GM03348 (cell line): ENCODE measurements at regions not wholly inside any gene's neighbourhood (a gene's known extent, or its start where the extent isn't known, plus 50 kb on each side); places are given as distances from the start of the nearest gene placed in this dataset.
A peak's percentile ranks its signal among the peaks of the same experiment; 100 is the strongest.
"Not testable (repeated sequence)": the region's sequence is repeated elsewhere in the genome, so short reads cannot be mapped to it uniquely, and the experiment has no call there.

Source experiments
- DNase-seq: peaks from one replicate; pipeline ENCODE4 v3.0.0; 2012; ENCODE audit warnings: low spot score

DNA sequence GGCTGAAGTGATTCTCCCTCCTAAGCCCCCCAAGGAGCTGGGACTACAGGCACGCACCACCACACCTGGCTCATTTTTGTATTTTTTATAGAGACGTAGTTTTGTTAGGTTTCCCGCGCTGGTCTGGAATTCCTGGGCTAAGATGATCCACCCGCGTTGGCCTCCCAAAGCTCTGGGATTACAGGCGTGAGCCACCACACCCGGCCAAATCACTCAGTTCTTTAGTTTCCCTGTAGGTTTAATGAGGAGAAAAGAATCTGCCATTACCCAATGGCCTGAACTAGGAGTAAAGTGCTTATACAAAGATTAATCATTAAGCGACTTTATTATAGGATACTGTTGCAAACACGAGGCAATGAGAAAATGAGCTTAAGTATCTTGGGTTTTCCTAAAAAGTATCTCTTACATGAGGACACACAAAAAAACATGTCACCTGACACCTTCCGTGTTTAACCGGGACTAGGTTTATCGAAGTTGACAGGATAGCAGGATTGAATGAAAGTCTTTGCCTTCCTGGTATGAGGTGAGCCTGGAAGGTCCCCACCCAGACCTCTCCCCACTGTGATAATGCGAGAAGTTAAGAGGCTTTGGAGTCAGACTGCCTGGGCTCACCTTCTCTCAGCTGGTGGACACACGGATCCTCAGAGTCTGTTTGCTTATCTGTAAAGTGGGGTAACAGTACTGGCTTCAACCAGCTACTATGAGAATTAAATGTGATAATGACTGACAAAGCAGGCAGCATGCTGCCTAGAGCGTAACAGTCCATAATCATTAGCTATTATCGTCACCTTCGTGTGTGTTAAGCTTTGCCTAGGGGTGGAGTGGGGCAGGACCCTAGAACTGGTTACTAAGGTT, 133.5 kb upstream of the KRAS start:
- no peak for DNase-seq

DNA sequence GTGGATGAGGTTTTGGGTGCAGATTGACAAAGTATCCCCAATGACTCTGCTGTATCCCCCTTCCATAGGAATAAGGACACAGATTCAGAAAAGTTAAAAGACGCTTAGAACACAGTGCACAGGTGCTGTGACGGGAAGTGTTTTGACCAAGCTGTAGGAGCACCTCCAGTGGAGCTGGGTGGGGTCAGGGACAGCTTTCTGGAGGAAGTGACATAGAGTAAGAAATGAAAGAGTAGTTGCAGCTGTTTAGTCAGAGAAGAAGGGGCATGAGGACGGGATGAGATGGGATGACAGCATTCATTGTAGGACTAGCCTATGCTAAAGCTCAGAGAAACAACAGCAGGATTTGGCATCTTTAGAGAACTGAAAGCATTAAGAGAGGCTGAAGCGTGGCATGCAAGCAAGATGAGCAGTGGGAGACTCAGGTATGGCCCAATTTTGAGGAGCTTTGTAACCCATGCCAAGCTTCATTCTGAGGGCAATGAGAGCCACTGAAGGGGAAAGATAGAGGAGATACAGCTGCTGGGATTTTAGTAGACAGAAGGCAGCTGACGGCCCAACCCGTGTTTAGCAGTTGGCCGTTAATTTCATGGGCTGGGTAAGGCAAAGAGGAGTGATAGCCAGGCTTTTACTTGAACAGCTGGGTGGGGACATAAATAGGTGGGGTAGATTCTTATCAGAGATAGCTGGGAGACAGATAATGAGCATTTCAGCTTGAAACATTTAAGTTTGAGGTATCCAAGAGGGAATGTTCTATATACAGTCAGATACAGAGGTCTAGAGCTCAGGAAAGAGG, 131.8 kb upstream of the KRAS start:
- DNase-seq: no peak

DNA sequence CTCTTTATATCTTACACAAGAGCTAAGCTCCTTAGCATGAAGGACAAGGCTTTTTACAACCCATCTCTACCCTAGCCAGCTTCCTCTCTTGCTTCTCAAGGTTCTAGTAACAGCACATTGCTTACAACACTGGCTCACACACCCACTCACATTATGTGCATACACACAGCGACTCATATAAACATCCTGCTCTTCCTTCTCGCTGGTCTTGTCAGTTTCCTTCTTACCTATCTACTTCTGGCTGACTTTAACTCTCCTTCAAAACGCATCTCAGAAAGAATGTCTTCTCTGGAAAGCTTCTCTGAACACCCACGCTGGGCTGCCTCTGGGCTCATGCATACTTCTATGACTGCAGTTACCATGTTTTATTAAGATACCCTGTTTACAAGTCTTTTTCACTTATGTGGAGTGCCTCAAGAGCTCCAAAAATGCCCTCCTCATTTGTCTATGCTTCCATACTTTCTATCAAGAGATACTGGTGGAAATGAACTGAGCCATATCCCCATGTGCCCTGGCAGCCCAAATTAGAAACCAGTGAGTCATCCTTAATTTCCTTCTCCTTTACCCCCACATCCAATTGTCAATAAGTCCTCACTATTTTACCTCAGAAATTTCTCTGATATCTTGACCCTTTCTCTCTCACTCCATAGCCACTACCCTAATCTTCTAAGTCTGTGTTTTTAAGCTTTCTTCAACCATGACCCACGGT, 126.9 kb upstream of the KRAS start:
- peak; percentile 42 for DNase-seq

DNA sequence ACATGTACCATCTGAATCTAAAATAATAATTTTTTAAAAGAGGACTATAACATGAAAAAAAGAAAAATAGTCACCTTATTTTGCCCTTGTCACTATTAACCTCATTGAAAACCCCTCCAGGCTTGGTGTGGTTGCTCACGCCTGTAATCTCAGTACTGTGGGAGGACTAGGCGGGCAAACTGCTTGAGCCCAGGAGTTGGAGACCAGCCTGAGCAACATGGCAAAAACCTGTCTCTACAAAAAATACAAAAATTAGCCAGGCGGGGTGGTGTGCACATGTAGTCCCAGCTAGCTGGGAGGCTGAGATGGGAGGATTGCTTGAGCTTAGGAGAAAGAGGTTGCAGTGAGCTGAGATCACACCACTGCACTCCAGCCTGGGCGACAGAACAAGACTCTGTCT, 126.3 kb upstream of the KRAS start:
- no peak for DNase-seq

DNA sequence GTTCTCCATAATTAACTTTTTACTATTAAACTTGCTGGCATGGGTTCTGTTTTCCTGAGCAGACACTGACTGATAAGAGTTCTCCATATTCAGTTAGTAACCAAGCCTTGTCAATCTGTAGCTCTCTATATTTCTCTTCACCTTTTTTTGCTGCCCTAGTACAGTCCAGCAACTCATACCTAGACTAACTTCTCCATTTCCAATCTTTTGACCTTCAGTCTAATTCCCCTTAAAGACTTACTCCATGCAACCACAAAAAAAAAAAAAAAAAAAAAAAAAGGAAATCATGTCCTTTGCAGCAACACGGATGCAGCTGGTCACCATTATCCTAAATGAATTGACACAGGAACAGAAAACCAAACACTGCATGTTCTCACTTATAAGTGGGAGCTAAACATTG, 125.7 kb upstream of the KRAS start:
- no peak for DNase-seq

DNA sequence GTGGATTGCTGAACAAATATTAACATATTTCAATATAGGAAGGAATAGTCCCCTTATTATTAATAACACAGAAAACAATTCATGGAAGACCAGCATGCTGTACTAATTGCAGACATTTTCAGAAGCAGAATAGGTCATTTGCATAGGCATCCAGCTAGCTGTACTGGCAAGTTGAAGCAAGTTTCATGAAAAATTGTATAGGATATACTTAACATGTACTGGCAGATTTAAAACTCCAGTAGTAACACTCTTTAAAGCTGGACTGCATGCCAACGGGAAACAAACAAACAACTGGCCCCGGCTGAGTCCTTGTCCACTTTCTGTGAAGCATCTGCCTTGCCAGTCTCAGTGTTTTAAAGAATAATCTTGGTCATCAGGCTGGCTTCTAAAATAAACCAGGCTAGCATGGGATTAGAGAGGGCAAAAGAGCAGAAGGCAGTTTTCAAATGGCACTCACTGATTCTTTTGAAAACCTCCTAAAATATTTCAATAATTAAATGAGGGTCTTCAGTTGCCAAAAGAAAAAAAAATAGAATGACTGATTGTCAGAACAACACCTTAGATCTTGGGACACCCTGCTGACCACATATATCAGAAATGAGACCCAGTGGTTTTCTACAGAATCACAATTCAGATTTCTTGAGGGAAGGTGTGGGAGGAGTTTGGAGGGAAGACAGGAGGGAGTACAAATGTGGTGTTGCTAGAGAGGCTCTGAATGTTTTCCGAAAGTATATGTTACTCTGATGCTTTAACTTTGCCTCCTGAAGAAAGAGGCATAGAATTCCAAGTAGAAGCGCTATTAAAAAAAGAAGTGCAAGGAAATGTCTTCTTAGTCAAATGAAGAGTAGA, 122.5 kb upstream of the KRAS start:
- DNase-seq: no peak

DNA sequence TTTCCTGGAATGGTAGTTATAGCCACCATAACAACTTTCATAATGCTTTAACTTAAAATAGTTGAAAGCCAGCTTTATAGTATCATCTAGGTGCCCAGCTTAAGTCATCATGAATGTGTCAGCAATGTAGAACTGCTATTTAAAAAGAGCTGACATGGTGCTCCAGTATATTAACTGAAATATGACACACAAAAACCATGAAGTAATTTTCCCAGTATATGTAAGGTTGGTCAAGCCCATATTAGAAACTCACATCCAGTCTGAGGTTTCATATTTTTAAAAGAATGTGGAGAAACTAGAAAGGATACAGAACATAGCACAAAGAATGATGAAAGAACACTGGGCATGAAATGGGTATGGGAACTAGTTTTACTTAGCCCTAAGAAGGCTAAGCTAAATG, 121.3 kb upstream of the KRAS start:
- DNase-seq: no peak

DNA sequence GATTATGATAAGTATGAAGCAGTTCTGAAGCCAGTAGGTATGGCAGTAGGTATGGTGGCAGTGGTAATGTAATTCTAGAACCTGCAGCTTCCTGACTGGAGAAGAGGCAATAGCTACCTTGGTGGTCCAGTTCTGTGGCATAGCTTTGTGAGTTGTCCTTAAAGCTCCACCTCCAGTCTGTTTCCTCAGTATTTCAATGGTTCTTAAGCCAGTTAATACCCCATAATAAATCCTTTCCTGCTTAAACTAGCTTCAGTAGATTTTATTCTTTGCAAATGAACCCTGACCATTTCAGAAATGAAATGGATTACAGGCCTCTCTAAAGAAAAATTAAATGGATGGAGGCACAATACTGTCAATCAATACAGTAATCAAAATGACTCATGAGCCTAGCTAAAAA, 117.8 kb upstream of the KRAS start:
- DNase-seq: no peak

DNA sequence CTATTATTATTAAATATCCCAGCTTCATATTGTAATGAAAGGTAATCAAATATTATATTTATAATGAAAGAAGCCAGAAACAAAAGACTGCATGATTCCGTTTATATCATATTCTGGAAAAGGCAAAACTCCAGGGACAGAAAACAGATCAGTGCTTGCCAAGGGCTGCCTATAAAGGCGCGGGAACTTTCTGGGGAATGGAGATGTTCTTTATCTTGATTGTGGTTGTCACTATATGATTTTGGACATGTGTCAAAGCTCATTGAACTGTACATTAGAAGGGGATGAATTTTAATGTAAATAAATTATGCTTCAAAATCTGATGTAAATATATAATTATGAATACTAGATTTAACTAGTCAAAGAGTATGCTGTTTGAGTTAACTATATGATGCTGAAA, 115.4 kb upstream of the KRAS start:
- no peak for DNase-seq

DNA sequence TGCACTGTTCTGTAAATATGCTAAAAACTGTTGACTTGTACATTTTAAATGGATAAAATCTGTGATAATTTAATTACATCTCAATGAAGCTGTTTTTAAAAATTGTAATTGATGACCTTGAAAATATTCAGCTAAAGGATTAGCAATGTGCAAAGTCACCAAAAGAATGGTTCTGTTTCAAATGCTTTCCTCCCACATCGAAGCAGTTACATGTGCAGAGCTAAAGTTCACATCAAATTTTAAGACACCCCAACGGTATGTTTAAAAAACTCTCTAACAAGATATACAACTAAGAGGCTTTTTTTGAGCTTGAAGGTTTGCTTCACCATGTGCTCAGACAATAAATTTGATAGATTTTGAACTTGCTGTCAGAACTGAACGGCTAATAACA, 114.6 kb upstream of the KRAS start:
- no peak for DNase-seq

DNA sequence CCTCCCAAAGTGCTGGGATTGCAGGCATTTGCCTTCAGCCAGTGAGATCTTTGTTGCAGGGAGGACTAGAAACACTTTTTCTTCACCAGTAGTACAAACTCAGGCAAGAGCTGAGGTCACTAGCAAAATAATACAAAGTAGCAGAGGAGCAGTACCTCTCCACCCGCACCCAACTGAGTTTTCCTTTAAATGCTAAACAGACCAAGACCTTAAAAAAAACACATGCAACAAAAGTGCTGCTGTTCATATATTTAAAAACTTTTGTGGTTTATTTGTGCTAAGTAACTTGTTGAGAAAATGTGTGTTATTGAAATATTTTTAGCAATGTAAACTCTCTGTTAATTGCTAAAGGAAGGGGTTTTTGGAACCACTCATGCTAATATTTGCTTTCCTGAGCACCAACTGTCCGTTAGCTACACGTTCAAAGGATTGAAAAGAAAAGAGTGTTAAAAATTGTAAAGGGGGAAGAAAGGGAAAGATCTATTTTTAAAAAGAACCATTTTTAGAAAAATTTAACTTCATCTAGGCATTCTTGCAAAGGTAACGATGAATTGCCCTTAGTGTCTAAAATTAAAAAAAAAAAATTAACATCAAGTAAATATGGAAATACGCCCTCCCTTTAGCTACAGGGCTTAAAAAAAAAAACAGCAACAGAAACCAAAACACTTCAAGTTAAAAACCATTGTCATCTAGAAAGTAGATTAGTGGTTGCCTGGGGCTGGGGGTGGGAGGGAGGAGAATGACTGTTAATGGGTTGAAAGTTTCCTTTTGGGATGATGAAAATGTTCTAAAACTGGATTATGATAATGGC, 114.0 kb upstream of the KRAS start:
- DNase-seq: no peak

DNA sequence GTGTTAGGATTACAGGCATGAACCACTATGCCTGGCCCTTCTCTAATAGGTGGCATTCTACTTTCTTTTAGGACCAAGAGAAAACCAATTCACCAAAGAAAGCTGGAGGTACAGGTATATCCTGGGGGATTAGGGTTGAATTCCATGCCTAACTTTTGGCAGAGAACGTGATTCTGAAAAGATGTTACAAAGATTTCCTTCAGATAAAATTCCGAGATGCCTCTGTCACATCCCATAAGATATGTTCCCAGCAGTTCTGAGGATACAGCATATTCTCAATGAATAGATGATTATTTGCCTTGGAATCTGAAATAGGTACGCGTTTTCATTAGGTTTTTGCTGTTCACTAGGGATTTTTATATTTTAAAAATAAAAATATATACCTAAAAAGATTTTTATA, 111.9 kb upstream of the KRAS start:
- no peak for DNase-seq

DNA sequence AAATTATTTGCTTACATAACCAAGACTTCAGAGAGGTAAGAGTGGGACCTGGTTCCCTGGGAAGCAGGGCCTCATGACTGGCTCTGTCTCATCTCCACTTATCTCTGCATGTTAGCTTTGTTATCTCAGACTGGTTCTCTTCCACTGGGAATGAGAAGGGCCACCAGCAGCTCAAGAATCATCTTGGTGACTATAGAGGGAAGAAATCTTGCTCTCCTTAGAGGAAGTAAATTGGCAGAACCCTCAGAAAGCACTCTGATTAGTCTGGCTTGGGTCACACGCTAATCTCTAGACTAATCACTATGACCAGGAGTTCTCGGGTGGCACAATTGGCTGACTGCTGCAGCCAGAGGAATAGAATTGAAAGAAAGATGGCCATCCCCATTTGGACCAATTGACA, 110.8 kb upstream of the KRAS start:
- DNase-seq: no peak

DNA sequence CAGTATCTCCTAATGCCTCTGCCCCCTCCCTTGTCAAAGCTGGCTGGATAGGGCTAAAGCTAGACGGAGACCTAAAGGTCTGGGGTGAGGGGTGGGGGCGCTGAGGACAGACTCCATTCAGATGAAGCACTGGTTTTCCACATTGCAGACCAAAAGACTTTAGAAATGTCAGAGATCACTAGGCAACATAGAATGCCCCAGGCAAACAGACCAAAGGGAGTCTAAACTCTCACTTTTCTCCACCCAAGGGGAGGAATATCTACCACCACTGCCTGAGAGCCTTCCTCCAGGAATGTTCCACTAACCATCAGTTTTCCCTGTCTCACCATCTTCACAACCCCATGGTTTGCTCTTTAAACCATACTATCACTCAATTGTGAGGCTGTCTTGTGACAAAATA, 106.9 kb upstream of the KRAS start:
- DNase-seq: no peak

DNA sequence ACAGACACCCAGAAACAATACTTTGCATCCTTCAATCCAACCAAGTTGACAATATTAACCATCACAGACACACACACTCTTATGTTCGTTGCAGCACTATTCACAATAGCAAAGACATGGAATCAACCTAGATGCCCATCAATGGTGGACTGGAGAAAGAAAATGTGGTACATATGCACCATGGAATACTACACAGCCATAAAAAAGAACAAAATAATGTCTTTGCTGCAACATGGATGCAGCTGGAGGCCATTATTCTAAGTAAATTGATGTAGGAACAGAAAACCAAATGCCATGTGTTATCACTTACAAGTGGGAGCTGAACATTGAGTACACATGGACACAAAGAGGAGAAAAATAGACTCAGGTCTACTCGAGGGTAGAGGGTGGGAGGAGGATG, 102.2 kb upstream of the KRAS start:
- DNase-seq: not testable (repeated sequence)

DNA sequence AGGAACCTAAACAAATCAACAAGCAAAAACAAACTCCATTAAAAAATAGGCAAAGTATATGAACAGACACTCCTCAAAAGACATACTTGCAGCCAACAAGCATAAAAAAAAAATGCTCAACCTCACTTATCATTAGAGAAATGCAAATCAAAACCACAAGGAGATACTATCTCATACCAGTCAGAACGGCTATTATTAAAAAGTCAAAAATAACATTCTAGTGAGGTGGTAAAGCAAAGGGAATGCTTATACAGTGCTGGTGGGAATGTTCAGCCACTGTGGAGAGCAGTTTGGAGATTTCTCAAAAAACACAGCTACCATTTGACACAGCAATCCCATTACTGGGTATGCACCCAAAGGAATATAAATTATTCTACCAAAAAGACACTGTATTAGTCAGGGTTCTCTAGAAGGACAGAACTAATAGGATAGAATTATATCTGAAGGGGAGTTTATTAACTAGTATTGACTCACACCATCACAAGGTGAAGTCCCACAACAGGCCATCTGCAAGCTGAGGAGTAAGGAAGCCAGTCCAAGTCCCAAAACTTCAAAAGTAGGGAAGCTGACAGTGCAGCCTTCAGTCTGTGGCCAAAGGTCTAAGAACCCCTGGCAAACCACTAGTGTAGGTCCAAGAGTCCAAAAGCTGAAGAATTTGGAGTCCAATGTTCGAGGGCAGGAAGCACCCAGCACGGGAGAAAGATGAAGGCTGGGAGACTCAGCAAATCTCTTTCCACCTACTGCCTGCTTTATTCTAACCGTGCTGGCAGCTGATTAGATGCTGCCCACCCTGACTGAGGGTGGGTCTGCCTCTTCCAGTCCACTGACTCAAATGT, 101.6 kb upstream of the KRAS start:
- DNase-seq: no peak

DNA sequence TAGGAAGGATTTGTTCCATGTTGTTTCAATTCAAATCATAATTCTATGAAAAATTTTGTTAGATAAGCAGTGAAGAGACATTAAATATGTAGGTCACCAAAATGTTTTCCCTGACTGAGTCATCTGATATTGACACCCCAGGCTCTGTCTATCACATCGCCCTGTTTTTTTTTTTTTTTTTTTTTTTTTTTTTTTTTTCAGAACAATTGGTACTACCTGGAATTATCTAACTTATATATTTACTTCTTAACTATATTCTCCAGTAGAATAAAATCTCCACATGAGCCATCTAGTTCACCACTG, 97.8 kb upstream of the KRAS start:
- DNase-seq: no peak

DNA sequence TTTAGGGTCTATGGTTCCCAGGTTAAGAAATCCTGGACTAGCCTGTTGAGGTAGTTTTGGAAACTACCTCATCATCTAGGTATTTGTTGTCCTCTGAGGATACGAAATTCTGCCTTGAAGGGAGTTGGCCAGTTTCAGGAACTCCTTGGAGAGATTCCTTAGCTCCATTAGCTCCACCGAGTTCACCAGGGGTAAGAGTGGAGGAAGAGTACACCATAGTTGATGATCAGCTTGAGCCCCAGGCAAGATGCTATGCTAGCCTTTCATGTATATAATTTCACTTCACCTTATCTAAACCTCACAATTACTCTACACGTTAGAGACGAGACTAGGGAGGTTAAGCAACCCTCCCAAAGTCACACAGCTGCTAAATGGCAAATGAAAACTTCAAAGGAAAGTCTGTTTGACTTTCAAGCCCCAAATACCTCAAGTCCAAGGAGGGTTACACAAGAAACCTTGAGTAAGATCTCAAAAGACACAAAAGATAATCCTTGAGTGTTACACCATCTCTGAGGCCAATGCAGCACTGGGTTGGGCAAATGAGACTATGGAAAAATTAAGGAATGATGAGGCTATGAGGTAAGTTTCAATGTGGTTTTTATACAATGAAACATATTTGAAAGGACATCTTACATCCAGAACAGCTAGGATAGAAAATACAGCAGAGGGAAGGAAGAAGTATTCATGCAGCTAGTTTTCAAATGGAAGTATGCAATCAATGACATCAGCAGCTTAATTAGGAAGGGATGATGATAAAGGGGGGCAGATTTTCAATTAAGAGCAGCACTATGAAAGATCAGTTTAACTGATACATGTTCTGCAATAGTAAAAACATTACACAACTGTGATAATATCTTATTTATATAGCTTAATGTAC, 97.2 kb upstream of the KRAS start:
- no peak for DNase-seq

DNA sequence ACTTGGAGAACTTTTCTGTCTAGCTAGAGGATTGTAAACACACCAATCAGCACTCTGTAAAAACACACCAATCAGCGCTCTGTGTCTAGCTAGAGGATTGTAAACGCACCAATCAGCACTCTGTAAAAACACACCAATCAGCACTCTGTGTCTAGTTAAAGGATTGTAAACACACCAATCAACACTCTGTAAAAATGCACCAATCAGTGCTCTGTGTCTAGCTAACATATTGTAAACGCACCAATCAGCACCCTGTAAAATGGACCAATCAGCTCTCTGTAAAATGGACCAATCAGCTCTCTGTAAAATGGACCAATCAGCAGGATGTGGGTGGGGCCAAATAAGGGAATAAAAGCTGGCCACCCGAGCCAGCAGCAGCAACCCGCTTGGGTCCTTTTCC, 91.1 kb upstream of the KRAS start:
- not testable (repeated sequence) for DNase-seq
